H1 (cell line): ENCODE measurements at regions not wholly inside any gene's neighbourhood (a gene's known extent, or its start where the extent isn't known, plus 50 kb on each side); places are given as distances from the start of the nearest gene placed in this dataset.

Source experiments
- BRCA1 ChIP-seq: IDR thresholded peaks from 2 replicates; pipeline ENCODE4 v1.6.1; 2012; ENCODE audit warnings: low read depth, low read length, improper control_type of control experiment
- E2F6 ChIP-seq: IDR thresholded peaks from 2 replicates; pipeline ENCODE4 v1.6.1; 2012; ENCODE audit warnings: inconsistent platforms
- EZH2 ChIP-seq: fragments of 200-600 bp; sonication (generic); IDR thresholded peaks from 2 replicates; pipeline ENCODE4 v1.7.1; 2012; ENCODE audit warnings: low read depth, mild to moderate bottlenecking, moderate library complexity, low read length, inconsistent platforms; ENCODE audit not compliant: severe bottlenecking
- POLR2A ChIP-seq, 2 experiments: IDR thresholded peaks; 1 replicate in 1 of 2; 2 replicates in 1 of 2; pipeline ENCODE4 v1.6.1; 2011; ENCODE audit warnings: low read depth in 2 of 2, low read length in 2 of 2, mild to moderate bottlenecking in 2 of 2; ENCODE audit errors: control extremely low read depth in 1 of 2
- POLR2AphosphoS5 ChIP-seq: IDR thresholded peaks from 2 replicates; pipeline ENCODE4 v1.6.1; 2011; ENCODE audit warnings: low read depth, low read length
- POU5F1 ChIP-seq: IDR thresholded peaks from 2 replicates; pipeline ENCODE4 v1.6.1; 2011; ENCODE audit warnings: low read depth, mild to moderate bottlenecking, low read length, moderate library complexity
- RAD21 ChIP-seq, 2 experiments: IDR thresholded peaks in 1 of 2; conservative IDR thresholded peaks in 1 of 2; 2 replicates each; pipeline ENCODE4 v1.6.1; 2011; ENCODE audit warnings: low read depth in 2 of 2, low read length in 2 of 2, improper control_type of control experiment in 1 of 2, inconsistent platforms in 1 of 2, mild to moderate bottlenecking in 1 of 2, moderate library complexity in 1 of 2
- RFX5 ChIP-seq: IDR thresholded peaks from 2 replicates; pipeline ENCODE4 v1.6.1; 2011; ENCODE audit warnings: low read depth, low read length, improper control_type of control experiment, borderline replicate concordance
- TF ChIP-seq, protein P1 (sequence below), 3 experiments: IDR thresholded peaks; 1 replicate in 2 of 3; 2 replicates in 1 of 3; pipeline versions ENCODE4 v1.5.1 to v1.6.1; 2011; ENCODE audit warnings: low read length in 3 of 3, mild to moderate bottlenecking in 3 of 3, inconsistent platforms in 2 of 3, low read depth in 1 of 3, moderate library complexity in 1 of 3; ENCODE audit not compliant: insufficient read depth in 1 of 3; ENCODE audit errors: control extremely low read depth in 1 of 3

- TF ChIP-seq POU5F1 (no peak), POLR2AphosphoS5 (no peak), BRCA1 (no peak), RAD21 (IDR thresholded peaks at IDR 0.05 in 1 of 2, conservative IDR thresholded peaks at IDR 0.05 in 1 of 2; ENCODE audit: low read depth in 2 of 2, low read length in 2 of 2) (no peak), E2F6 (no peak), RFX5 (no peak), POLR2A (IDR thresholded peaks at IDR 0.05; ENCODE audit: control extremely low read depth in 1 of 2, low read depth in 2 of 2, low read length in 2 of 2) (no peak), EZH2 (no peak)
- TF ChIP-seq, protein P1, sequence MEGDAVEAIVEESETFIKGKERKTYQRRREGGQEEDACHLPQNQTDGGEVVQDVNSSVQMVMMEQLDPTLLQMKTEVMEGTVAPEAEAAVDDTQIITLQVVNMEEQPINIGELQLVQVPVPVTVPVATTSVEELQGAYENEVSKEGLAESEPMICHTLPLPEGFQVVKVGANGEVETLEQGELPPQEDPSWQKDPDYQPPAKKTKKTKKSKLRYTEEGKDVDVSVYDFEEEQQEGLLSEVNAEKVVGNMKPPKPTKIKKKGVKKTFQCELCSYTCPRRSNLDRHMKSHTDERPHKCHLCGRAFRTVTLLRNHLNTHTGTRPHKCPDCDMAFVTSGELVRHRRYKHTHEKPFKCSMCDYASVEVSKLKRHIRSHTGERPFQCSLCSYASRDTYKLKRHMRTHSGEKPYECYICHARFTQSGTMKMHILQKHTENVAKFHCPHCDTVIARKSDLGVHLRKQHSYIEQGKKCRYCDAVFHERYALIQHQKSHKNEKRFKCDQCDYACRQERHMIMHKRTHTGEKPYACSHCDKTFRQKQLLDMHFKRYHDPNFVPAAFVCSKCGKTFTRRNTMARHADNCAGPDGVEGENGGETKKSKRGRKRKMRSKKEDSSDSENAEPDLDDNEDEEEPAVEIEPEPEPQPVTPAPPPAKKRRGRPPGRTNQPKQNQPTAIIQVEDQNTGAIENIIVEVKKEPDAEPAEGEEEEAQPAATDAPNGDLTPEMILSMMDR (IDR thresholded peaks at IDR 0.05; ENCODE audit: control extremely low read depth in 1 of 3, insufficient read depth in 1 of 3, low read depth in 1 of 3, low read length in 3 of 3), result no peak
Measured at GRCh38 chr13:65623148-65623547, 1607.0 kb downstream of the PCDH9 start.
